ENCODE measurements at regions not wholly inside any gene's neighbourhood (a gene's known extent, or its start where the extent isn't known, plus 50 kb on each side); places are given as distances from the start of the nearest gene placed in this dataset.

DNA sequence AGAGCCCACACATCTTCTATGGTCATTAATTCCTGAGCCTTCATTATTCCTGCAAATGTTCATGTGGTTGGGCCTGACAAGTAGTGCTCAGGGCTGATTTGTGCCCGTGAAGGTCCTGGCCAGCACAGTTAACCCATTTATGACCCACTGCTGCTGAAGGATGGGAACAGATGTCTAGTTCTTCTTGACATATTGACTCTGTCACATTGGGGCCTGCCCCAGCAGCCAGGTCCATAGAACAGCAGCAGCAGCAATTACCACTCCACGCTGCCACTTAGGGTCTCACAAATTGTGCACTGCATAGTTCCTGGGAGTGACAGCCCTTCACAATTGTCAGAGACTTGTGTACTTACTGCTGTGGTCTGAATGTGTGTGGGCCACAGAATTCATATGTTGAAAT, 442.3 kb upstream of the RGPD4 start:
- ChIA-PET CTCF (ENCODE audit: unreplicated experiment) (no interaction called here), POLR2A (no interaction called here)
- Histone ChIP-seq H3K4me1 (ENCODE audit: insufficient read depth, low read length, poor library complexity, severe bottlenecking) (no peaks in the 10 kb centered on the region), H3K9me2 (ENCODE audit: insufficient read depth, low read length) (no peaks in the 10 kb centered on the region), H4K20me1 (ENCODE audit: insufficient read depth, low read length) (no peaks in the 10 kb centered on the region), H2AFZ (ENCODE audit: low read length) (no peak overlapping the region), H3K36me3 (ENCODE audit: insufficient read depth, low read length) (no peaks in the 10 kb centered on the region), H3K4me2 (ENCODE audit: low read length) (no peak overlapping the region), H3K27ac (ENCODE audit: low read depth, low read length, poor library complexity, severe bottlenecking) (no peak overlapping the region), H3K4me3 (ENCODE audit: low read depth, low read length, poor library complexity, severe bottlenecking) (no peak overlapping the region), H3K79me2 (ENCODE audit: insufficient read depth, low read depth, low read length) (no peaks in the 10 kb centered on the region), H3K9me3 (ENCODE audit: low read length) (no peaks in the 10 kb centered on the region)
- BruUV-seq (replicated peaks) = no TSS peak
- intact Hi-C loops (cut with micrococcal nuclease; ENCODE audit: unreplicated experiment) = no loop called here
- TF ChIP-seq EZH2phosphoT487 (IDR thresholded peaks at IDR 0.05; ENCODE audit: borderline replicate concordance, low read depth, low read length) = no peak
- TF ChIP-seq, protein P1, sequence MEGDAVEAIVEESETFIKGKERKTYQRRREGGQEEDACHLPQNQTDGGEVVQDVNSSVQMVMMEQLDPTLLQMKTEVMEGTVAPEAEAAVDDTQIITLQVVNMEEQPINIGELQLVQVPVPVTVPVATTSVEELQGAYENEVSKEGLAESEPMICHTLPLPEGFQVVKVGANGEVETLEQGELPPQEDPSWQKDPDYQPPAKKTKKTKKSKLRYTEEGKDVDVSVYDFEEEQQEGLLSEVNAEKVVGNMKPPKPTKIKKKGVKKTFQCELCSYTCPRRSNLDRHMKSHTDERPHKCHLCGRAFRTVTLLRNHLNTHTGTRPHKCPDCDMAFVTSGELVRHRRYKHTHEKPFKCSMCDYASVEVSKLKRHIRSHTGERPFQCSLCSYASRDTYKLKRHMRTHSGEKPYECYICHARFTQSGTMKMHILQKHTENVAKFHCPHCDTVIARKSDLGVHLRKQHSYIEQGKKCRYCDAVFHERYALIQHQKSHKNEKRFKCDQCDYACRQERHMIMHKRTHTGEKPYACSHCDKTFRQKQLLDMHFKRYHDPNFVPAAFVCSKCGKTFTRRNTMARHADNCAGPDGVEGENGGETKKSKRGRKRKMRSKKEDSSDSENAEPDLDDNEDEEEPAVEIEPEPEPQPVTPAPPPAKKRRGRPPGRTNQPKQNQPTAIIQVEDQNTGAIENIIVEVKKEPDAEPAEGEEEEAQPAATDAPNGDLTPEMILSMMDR (conservative IDR thresholded peaks at IDR 0.05; ENCODE audit: low read length) = no peak
- DNase-seq (ENCODE audit: low spot score) = no peak

DNA sequence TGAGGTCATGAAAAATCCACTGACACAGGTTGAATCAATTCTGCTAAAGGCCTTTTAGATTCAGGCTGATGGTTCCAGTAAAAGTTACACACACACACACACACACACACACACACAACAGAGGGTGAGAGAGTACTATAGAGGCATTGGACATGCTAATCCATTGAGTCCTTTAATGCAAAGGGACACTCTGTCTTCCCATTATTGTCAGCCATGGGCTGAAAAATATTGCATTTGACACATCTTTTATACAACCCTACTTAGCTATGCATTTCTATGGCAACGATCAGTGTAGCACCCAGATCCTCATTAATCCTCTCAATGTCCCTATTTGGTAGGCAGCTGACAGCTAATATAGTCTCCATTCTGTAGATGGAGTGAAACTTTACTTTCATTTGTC, 440.8 kb upstream of the RGPD4 start:
- Histone ChIP-seq H3K36me3 (ENCODE audit: insufficient read depth, low read length) (no peaks in the 10 kb centered on the region), H3K27ac (ENCODE audit: low read depth, low read length, poor library complexity, severe bottlenecking) (no peak overlapping the region), H3K4me1 (ENCODE audit: insufficient read depth, low read length, poor library complexity, severe bottlenecking) (no peaks in the 10 kb centered on the region), H3K4me3 (ENCODE audit: low read depth, low read length, poor library complexity, severe bottlenecking) (no peak overlapping the region), H2AFZ (ENCODE audit: low read length) (no peak overlapping the region), H3K9me3 (ENCODE audit: low read length) (no peaks in the 10 kb centered on the region), H3K79me2 (ENCODE audit: insufficient read depth, low read depth, low read length) (no peaks in the 10 kb centered on the region), H4K20me1 (ENCODE audit: insufficient read depth, low read length) (no peaks in the 10 kb centered on the region), H3K9me2 (ENCODE audit: insufficient read depth, low read length) (no peaks in the 10 kb centered on the region), H3K4me2 (ENCODE audit: low read length) (no peak overlapping the region)
- TF ChIP-seq, protein P1 (conservative IDR thresholded peaks at IDR 0.05; ENCODE audit: low read length) = no peak
- TF ChIP-seq EZH2phosphoT487 (IDR thresholded peaks at IDR 0.05; ENCODE audit: borderline replicate concordance, low read depth, low read length) = no peak
- ChIA-PET POLR2A (no interaction called here), CTCF (ENCODE audit: unreplicated experiment) (no interaction called here)
- DNase-seq (ENCODE audit: low spot score) = no peak
- intact Hi-C loops (cut with micrococcal nuclease; ENCODE audit: unreplicated experiment) = no loop called here
- BruUV-seq (replicated peaks) = no TSS peak

DNA sequence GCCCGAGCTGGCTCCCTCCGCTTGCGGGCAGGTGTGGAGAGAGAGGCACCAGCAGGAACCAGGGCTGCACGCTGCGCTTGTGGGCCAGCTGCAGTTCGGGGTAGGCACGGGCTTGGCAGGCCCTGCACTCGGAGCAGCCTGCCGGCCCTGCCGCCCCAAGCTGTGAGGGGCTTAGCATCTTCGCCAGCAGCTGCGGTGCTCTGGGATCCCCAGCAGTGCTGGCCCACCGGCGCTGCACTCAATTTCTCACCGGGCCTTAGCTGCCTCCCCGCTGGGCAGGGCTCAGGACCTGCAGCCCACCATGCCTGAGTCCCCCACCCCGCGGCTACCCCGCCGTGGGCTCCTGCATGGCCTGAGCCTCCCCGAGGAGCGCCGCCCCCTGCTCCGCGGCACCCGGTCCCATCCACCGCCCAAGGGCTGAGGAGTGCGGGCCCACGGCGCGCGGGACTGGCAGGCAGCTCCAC, 434.4 kb upstream of the RGPD4 start:
- Histone ChIP-seq H3K9me3 (ENCODE audit: low read length) (no peaks in the 10 kb centered on the region), H3K79me2 (ENCODE audit: insufficient read depth, low read depth, low read length) (no peaks in the 10 kb centered on the region), H3K4me1 (ENCODE audit: insufficient read depth, low read length, poor library complexity, severe bottlenecking) (no peaks in the 10 kb centered on the region), H3K27ac (ENCODE audit: low read depth, low read length, poor library complexity, severe bottlenecking) (no peak overlapping the region), H3K4me2 (ENCODE audit: low read length) (no peak overlapping the region), H3K36me3 (ENCODE audit: insufficient read depth, low read length) (no peaks in the 10 kb centered on the region), H3K9me2 (ENCODE audit: insufficient read depth, low read length) (no peaks in the 10 kb centered on the region), H4K20me1 (ENCODE audit: insufficient read depth, low read length) (no peaks in the 10 kb centered on the region), H3K4me3 (ENCODE audit: low read depth, low read length, poor library complexity, severe bottlenecking) (no peak overlapping the region), H2AFZ (ENCODE audit: low read length) (no peak overlapping the region)
- TF ChIP-seq, protein P1 (conservative IDR thresholded peaks at IDR 0.05; ENCODE audit: low read length) = no peak
- no peak for TF ChIP-seq EZH2phosphoT487 (IDR thresholded peaks at IDR 0.05; ENCODE audit: borderline replicate concordance, low read depth, low read length)
- CTCF ChIA-PET (ENCODE audit: unreplicated experiment) = no interaction called here
- no TSS peak for BruUV-seq (replicated peaks)
- intact Hi-C loops (cut with micrococcal nuclease; ENCODE audit: unreplicated experiment) = no loop called here
- no peak for DNase-seq (ENCODE audit: low spot score)
- POLR2A ChIA-PET = interaction anchor here (0.7 kb wide), 1 partner anchor 817 kb away, joined by 5 read pairs; no protein-coding TSS in a partner anchor
